ENCODE measurements at regions not wholly inside any gene's neighbourhood (a gene's known extent, or its start where the extent isn't known, plus 50 kb on each side); places are given as distances from the start of the nearest gene placed in this dataset.

- TF ChIP-seq CTCF (IDR thresholded peaks at IDR 0.05; ENCODE audit: low read length) (no peak), EZH2 (IDR thresholded peaks at IDR 0.05; ENCODE audit: borderline replicate concordance, low read length) (no peak)
Measured at GRCh38 chr3:94799420-94800060, 736.7 kb downstream of the NSUN3 start.
